HepG2 (cell line): ENCODE measurements at regions not wholly inside any gene's neighbourhood (a gene's known extent, or its start where the extent isn't known, plus 50 kb on each side); places are given as distances from the start of the nearest gene placed in this dataset.
"Not testable (repeated sequence)": the region's sequence is repeated elsewhere in the genome, so short reads cannot be mapped to it uniquely, and the experiment has no call there.

Experiments
- ATAC-seq: fragments of 200-7000 bp; cut with Tn5 transposase; 3 replicates; pipeline ENCODE4 v1.9.1; 2020; ENCODE audit warnings: mild to moderate bottlenecking, moderate library complexity
- BruUV-seq: library from RNA; stranded (reverse); fragments of 400-500 nt; replicated peaks from 2 replicates; lab custom pipeline; 2021; lab: Mats Ljungman, UMichigan
- CTCF ChIA-PET: fragments of 300-600 bp; formaldehyde crosslinking; extraction: SDS; loops from one replicate; lab custom pipeline; 2021; ENCODE audit warnings: low total read pairs, inconsistent platforms, low intra/inter-chr PET ratio; lab: Yijun Ruan, JAX
- POLR2A ChIA-PET: fragments of 350-600 bp; sonication (Branson Sonifier 250); formaldehyde crosslinking; loops from one replicate; lab custom pipeline; 2020; ENCODE audit warnings: antibody characterized with exemption, inconsistent platforms; lab: Yijun Ruan, JAX
- DNase-seq: peaks from one replicate; pipeline ENCODE4 v3.0.0-alpha.2; 2015; ENCODE audit warnings: low spot score
- FAIRE-seq: peaks from 3 replicates; lab custom pipeline; 2011; peaks lifted over from hg19 to GRCh38; lab: Jason Lieb, UNC
- H2AFZ ChIP-seq: one replicate; pipeline ENCODE4 v1.6.1; 2011; ENCODE audit warnings: low read length, inconsistent platforms
- H3K27ac ChIP-seq: fragments of 300-600 bp; 3 replicates; pipeline ENCODE4 v1.8.0; 2011; ENCODE audit warnings: mixed run types, mild to moderate bottlenecking, mixed read lengths, low read length, inconsistent platforms; ENCODE audit not compliant: insufficient read depth; ENCODE audit errors: extremely low read length
- H3K27me3 ChIP-seq, 2 experiments: fragments of 200-600 bp in 1 of 2; 2 replicates in 1 of 2; 3 replicates in 1 of 2; pipeline versions ENCODE4 v1.6.0 to v1.8.0; 2011; ENCODE audit warnings: low read length in 2 of 2, mild to moderate bottlenecking in 2 of 2, moderate library complexity in 2 of 2, inconsistent platforms in 1 of 2; ENCODE audit not compliant: insufficient read depth in 2 of 2, control insufficient read depth in 1 of 2
- H3K36me3 ChIP-seq, 2 experiments: fragments of 200-600 bp in 1 of 2; replicated peaks in 1 of 2; 2 replicates in 1 of 2; 3 replicates in 1 of 2; pipeline versions ENCODE4 v1.5.1 to v1.8.0; 2011; ENCODE audit warnings: low read length in 2 of 2, inconsistent platforms in 1 of 2; ENCODE audit not compliant: insufficient read depth in 2 of 2, control insufficient read depth in 1 of 2
- H3K4me1 ChIP-seq: 2 replicates; pipeline ENCODE4 v1.5.1; 2012; ENCODE audit warnings: low read length, inconsistent platforms; ENCODE audit not compliant: insufficient read depth
- H3K4me2 ChIP-seq: 2 replicates; pipeline ENCODE4 v1.6.0; 2011; ENCODE audit warnings: low read depth, low read length, inconsistent platforms
- H3K4me3 ChIP-seq, 3 experiments: fragments of 200-600 bp in 1 of 3; sonication (generic), shearing (Covaris generic) in 1 of 3; replicated peaks in 1 of 3; 2 replicates each; pipeline ENCODE4 v1.5.1; 2011 to 2016; ENCODE audit warnings: low read length in 3 of 3, inconsistent platforms in 2 of 3, low read depth in 2 of 3, mild to moderate bottlenecking in 2 of 3, control low read depth in 1 of 3, mixed read lengths in 1 of 3; ENCODE audit not compliant: insufficient read depth in 1 of 3
- H3K79me2 ChIP-seq: one replicate; pipeline ENCODE4 v1.6.1; 2011; ENCODE audit warnings: low read length, inconsistent platforms; ENCODE audit not compliant: insufficient read depth
- H3K9ac ChIP-seq: 2 replicates; pipeline ENCODE4 v1.6.0; 2011; ENCODE audit warnings: mild to moderate bottlenecking, low read depth, low read length, inconsistent platforms; ENCODE audit not compliant: insufficient read depth
- H3K9me3 ChIP-seq: 2 replicates; pipeline ENCODE4 v1.5.1; 2012; ENCODE audit warnings: mild to moderate bottlenecking, low read length
- H4K20me1 ChIP-seq: 2 replicates; pipeline ENCODE4 v1.6.0; 2011; ENCODE audit warnings: inconsistent platforms, mild to moderate bottlenecking, low read length, moderate library complexity; ENCODE audit not compliant: insufficient read depth
- WGBS: methylation state at CpG from one replicate; pipeline ENCODE4 v1.1.6; 2017; ENCODE audit warnings: low lambda C conversion rate; 5-methylcytosine and 5-hydroxymethylcytosine counted together
- in situ Hi-C: cut with HindIII; loops from 2 replicates; pipeline ENCODE4 v1.10.0; 2017; ENCODE audit warnings: low pct_unique_long_range_greater_than_20kb; ENCODE audit not compliant: extremely low pct_ligation_motif_present
- intact Hi-C: fragments of 100-400 bp; cut with micrococcal nuclease; formaldehyde crosslinking; loops from one replicate; pipeline ENCODE4 v1.10.0; 2022; ENCODE audit not compliant: unreplicated experiment
- TF ChIP-seq, protein P1 (sequence below): sonication (generic); formaldehyde crosslinking; IDR thresholded peaks from 2 replicates; pipeline ENCODE4 v1.4.0; 2020; ENCODE audit warnings: missing genetic modification reagents, borderline replicate concordance

DNA sequence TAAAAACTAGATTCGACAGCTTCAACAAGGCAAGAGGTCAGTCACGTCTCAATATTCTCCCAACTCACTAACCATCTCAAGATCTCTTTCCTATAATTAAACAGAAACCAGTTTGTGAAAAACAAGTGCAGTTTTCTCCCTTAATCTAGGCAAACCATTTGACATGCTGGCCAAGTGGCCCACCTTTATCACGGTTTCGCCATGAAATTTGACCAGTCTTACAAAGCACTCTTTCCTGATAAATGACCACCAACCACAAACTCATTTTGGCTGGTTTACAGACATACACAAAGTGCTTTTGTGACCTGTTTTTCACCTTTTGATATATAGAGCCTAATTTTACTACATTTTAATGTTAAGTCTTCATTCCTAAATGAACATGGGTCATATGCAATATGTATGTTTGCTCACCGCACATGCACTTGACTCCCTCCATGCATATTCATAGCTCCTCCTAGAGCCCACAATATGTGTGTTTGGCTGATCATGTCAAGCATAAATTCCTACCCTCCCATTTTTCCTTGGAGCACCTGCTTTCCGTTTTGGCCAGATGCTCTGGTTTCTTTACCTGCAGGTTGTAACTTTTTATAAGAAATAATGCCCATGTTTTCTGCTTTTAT, 385.1 kb downstream of the RAD51AP2 start:
- POLR2A ChIA-PET, result no interaction called here
- ATAC-seq, result no peak
- Histone ChIP-seq H3K4me2 (no peak overlapping the region), H3K4me1 (no peaks in the 10 kb centered on the region), H3K9ac (no peak overlapping the region), H3K79me2 (no peaks in the 10 kb centered on the region), H2AFZ (no peak overlapping the region), H3K27ac (no peak overlapping the region), H3K4me3 (no peak overlapping the region), H4K20me1 (no peaks in the 10 kb centered on the region), H3K36me3 (no peaks in the 10 kb centered on the region), H3K9me3 (no peaks in the 10 kb centered on the region), H3K27me3 (no peaks in the 10 kb centered on the region)
- 12% methylated on average over 6 of the region's 6 CpGs for WGBS
- BruUV-seq, result no TSS peak
- intact Hi-C loops, result no loop called here
- FAIRE-seq, result no peak
- in situ Hi-C loops, result no loop called here
- CTCF ChIA-PET, result no interaction called here
- TF ChIP-seq, protein P1, sequence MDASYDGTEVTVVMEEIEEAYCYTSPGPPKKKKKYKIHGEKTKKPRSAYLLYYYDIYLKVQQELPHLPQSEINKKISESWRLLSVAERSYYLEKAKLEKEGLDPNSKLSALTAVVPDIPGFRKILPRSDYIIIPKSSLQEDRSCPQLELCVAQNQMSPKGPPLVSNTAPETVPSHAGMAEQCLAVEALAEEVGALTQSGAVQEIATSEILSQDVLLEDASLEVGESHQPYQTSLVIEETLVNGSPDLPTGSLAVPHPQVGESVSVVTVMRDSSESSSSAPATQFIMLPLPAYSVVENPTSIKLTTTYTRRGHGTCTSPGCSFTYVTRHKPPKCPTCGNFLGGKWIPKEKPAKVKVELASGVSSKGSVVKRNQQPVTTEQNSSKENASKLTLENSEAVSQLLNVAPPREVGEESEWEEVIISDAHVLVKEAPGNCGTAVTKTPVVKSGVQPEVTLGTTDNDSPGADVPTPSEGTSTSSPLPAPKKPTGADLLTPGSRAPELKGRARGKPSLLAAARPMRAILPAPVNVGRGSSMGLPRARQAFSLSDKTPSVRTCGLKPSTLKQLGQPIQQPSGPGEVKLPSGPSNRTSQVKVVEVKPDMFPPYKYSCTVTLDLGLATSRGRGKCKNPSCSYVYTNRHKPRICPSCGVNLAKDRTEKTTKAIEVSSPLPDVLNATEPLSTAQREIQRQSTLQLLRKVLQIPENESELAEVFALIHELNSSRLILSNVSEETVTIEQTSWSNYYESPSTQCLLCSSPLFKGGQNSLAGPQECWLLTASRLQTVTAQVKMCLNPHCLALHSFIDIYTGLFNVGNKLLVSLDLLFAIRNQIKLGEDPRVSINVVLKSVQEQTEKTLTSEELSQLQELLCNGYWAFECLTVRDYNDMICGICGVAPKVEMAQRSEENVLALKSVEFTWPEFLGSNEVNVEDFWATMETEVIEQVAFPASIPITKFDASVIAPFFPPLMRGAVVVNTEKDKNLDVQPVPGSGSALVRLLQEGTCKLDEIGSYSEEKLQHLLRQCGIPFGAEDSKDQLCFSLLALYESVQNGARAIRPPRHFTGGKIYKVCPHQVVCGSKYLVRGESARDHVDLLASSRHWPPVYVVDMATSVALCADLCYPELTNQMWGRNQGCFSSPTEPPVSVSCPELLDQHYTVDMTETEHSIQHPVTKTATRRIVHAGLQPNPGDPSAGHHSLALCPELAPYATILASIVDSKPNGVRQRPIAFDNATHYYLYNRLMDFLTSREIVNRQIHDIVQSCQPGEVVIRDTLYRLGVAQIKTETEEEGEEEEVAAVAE, result no peak
- TF ChIP-seq, all 625 proteins: peak for 0
- DNase-seq, result no peak

- POLR2A ChIA-PET, H4K20me1 ChIP-seq, ATAC-seq, H3K36me3 ChIP-seq, BruUV-seq, DNase-seq, H2AFZ ChIP-seq, H3K9me3 ChIP-seq, CTCF ChIA-PET, FAIRE-seq, H3K4me1 ChIP-seq, H3K27me3 ChIP-seq, H3K9ac ChIP-seq, H3K4me3 ChIP-seq, H3K27ac ChIP-seq, H3K79me2 ChIP-seq, H3K4me2 ChIP-seq, intact Hi-C loops, in situ Hi-C loops: not testable (repeated sequence)
- WGBS, result 76% methylated on average over 3 of the region's 3 CpGs
Observed at GRCh38 chr2:17130627-17131026, 387.6 kb downstream of the RAD51AP2 start.
